ENCODE measurements at regions not wholly inside any gene's neighbourhood (a gene's known extent, or its start where the extent isn't known, plus 50 kb on each side); places are given as distances from the start of the nearest gene placed in this dataset.

DNA sequence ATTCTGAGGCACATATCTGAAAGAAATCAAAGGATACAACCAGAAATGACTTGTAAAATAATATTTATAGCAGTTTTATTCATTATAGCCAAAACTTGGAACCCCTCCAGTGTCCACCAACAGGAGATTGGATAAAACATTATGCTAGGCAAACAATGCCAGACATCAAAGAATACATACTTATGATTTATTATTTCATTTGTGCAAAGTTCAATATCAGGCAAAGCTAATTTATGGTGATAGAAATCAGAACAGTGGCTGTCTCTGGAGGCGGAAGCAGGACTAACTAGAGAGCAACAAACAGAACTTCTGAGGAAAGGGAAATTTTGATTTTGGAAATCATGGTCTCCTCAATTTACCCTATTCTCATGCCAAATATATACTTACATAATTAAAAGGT is 193.1 kb downstream of the ICE1 start:
- no peak for DNase-seq

DNA sequence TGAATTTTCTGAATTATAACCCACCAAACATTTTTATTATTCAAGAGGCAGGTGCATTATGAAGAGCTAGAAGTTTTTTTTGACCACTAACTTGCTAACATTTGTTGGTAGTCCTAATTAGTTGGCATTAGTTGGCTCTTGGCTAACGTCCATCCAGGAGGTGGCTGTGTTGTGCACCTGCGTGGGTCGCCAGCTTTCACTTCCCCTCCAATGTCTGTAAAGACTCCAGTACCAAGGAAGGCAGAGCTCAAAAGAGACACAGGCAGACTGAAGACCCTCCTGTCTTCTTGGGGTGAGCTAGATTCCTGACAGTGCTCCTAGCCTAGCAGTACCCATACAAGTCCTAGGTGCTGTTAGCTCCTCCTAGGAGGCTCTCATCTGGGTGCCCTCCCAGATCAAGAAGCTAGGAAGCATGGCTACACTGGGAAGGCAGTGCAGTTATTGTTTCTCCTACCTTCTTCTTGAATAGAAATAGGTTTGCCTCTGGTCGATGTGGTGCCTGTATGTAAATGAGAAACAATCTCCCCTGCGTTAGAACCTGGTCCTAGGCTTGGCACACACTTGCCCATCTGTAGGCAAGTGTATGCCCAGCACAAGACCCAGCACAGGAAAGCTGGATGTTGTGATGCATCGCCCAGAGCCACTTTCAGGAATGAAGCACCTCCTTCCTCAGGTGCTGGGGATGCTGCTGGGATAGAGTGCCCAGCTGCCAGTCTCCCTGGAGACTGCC is 190.9 kb downstream of the ICE1 start:
- DNase-seq, result no peak

DNA sequence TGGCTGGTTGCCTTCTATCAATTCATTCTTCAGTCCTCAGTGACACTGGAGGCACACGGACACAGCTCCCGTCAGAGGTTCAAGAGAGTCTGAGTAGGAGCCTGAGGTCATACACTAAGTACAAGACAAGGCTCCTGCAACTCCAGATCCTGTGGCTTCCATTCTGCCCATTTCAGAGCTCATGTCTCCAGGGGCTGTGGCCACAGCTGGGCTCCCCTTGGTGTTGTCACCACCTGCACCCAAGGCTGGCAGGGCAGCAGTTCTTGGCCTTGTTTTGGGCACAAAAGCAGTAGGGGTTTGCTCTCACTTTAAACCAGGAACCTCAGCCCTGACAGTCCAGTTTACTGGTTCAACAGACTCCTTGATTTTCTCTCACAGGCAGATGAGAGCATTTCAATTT is 189.6 kb downstream of the ICE1 start:
- no peak for DNase-seq

- no peak for DNase-seq
Observed at GRCh38 chr5:5609935-5610334, 187.5 kb downstream of the ICE1 start.

DNA sequence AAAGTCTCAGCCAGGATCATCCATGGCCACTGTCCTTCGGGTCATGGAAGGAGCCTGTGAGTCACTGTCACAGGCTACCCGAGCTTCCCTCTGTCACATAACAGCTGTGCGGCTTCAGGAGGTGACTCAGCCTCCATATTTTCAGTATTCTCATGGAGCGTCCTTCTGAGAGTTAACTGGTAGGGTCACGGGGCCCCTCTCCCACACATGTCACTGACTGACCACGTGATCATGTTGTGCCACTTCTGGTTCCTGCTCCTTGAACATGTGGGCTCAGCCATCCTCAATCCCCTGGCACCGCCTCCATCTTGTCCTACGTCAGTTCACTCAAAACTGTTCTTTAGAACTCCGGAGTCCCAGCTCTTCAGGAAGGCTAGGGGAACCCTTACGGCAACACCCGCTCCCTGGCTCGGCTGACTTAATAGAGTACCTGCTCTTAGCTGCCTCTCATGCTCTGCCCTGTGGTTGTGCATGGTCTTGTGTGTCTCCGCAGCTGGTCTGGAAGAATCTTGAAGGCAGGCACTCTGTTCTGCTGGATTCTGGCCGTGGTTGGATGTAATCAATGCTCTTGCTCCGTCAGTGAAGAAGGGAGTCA is 182.8 kb downstream of the ICE1 start:
- DNase-seq, result no peak

GRCh38 chr5:5602554-5602953 is 180.1 kb downstream of the ICE1 start:
- DNase-seq, result no peak

- DNase-seq, result no peak
Observed at GRCh38 chr5:5598547-5599113, 176.2 kb downstream of the ICE1 start.

GRCh38 chr5:5593391-5593790 is 170.9 kb downstream of the ICE1 start:
- no peak for DNase-seq

GRCh38 chr5:5592541-5592940 is 170.1 kb downstream of the ICE1 start:
- no peak for DNase-seq

GRCh38 chr5:5591567-5591966 is 169.1 kb downstream of the ICE1 start:
- DNase-seq, result no peak

GRCh38 chr5:5589857-5590256 is 167.4 kb downstream of the ICE1 start:
- DNase-seq, result no peak

DNA sequence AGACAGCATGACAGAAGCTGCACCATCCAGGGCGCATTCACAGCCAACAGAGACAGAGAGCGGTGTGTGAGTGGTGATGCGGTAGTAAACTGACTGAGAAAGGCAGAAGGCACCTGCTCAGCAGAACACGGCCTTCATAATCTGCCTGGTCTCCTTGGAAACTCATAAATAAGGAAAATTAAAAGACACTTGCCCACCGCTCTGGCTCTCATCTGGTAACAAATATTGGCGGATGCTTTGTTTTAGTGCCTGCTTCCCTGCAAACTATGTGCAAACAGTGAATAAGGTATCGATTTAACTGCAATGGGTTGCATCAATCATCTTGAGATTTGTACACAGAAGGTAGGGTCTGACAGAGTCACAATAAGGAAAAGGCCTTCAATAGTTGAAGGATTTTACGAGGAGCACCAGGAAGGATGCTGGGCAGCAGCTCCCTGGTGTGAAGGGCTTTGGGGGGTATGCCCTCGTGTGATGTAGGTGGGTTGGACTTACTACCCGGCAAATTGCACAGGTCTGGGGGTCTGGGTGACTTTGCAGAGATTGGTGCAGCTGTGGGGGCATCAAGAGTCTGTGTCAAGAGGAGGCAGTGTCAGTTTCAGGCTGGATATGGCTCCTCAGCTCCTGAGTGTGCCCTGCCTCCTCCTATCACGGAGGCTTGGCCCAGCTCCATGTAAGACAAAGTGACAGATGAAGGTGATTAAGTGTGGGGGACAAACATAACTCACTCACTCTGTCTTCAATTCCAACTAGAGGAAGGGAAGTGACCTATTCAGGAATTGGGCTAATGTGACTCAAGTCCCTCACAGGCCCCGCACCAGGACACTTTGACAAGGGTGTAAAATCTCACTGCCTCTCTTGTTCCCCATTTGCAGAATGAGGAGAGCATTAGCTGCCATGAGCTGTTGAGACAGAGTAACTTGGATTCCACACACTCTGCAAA is 166.7 kb downstream of the ICE1 start:
- DNase-seq, result no peak

- DNase-seq, result no peak
Observed at GRCh38 chr5:5588386-5588785, 165.9 kb downstream of the ICE1 start.

- no peak for DNase-seq
Observed at GRCh38 chr5:5587474-5587873, 165.0 kb downstream of the ICE1 start.

- no peak for DNase-seq
Observed at GRCh38 chr5:5586721-5587120, 164.2 kb downstream of the ICE1 start.

DNA sequence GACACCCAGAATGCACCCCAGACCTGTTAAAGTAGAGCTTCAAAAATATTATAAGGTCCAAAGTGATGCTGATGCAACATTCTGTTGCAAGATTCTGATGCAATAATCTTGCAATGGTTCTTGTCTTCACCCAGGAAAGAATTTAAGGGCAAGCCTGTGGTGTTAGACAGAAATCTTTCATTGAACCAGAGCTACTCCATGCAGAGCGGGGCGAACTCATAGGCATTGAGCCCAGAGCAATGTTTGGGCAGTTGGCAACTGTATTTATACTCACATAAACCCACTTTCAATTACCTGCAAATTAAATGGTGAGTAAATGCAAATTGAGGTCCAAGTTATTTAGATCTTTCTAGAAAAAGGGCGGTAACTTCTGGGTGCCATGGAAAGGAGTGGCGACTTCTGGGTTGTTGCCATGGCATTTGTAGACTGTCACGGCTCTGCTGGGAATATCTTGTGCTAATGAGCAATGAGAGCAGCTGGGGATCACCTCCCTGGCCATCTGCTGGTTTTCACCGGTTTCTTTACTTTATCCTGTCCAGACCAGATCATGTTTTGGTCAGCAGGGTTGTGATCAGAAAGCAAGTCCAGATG is 163.4 kb downstream of the ICE1 start:
- DNase-seq, result no peak

- DNase-seq, result no peak
Observed at GRCh38 chr5:5584751-5585150, 162.3 kb downstream of the ICE1 start.

DNA sequence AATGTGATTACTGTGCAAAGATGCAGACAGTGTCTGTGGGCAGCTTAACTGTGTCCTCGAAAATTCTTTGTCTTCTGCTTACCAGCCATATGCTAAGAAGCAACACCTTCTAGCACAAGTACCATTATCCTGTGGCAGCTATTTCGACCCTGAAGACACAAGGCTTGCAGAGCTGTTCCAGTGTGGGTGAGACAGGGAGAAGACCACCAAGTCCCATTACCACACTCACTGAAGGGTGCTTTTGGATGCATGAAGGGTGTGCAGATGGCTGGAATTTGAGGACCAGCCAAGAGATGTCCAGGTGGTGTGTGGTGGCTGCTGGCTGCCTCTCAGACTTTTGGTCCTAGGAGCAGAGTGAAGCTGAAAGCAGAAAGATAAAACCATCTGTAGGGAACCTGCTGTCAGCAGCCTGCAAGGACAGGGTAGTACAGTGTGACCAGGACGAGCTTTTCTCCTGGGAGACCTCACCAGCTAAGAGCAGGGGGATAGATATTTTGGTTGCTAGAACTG is 161.8 kb downstream of the ICE1 start:
- DNase-seq, result no peak

DNA sequence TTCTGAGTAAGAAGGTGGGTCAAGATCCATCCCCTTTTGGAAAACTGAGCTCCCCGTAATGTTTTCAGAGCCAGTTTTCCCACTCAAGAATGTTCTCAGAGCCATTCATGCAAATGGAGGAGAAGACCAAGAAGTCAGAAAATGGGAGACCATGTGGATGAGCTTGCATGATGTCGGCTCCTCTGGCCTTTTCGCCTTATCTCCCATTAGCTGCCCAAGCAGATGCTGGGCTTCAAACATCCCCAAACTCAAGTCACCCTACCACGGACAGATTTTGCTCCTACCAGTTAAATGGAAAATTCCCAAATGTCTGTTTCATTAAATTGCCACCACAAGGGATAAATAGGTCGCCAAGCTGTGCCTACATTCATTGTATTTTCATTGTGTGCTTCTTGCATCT is 161.4 kb downstream of the ICE1 start:
- no peak for DNase-seq

GRCh38 chr5:5583023-5583765 is 160.7 kb downstream of the ICE1 start:
- no peak for DNase-seq

GRCh38 chr5:5581080-5581479 is 158.6 kb downstream of the ICE1 start:
- DNase-seq, result no peak

DNA sequence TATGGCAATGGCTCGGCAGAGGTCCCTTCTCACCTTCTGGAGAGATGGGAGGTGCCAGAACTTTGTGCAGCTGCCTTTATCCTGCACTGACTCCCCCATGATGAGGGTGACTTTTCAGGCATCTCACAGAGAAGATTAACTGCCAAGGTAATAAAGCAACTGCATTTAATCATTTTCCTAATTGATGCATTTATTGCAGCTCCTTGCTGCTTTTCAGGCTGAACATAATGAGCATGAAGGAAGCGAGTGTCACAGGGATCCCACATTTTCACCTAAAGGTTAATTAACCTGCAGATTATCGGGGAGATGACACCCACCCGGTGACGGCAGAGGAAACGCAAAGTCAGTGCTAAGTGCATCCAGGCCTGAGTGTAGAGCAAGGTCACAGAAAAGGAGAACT is 154.3 kb downstream of the ICE1 start:
- no peak for DNase-seq
